ENCODE measurements at regions not wholly inside any gene's neighbourhood (a gene's known extent, or its start where the extent isn't known, plus 50 kb on each side); places are given as distances from the start of the nearest gene placed in this dataset.

- Histone ChIP-seq H3K9ac (ENCODE audit: low read length) (0 out of 2 replicates have a peak overlapping the region, but pooled peaks have one; percentile 22), H3K4me2 (ENCODE audit: low read length) (peak overlapping the region; percentile 73), H3K27me3 (ENCODE audit: low read depth, low read length) (no peaks in the 10 kb centered on the region), H4K20me1 (ENCODE audit: insufficient read depth, low read length) (no peaks in the 10 kb centered on the region), H3K4me3 (ENCODE audit: low read length) (peak overlapping the region; percentile 48), H3K79me2 (ENCODE audit: low read length) (no peaks in the 10 kb centered on the region), H3K36me3 (replicated peaks; ENCODE audit: low read depth, low read length) (no peaks in the 10 kb centered on the region), H2AFZ (ENCODE audit: low read depth, low read length) (no peak overlapping the region), H3K27ac (ENCODE audit: low read length) (no peak overlapping the region), H3K4me1 (ENCODE audit: low read length) (peaks cover 17% of the 10 kb centered on the region), H3K9me3 (ENCODE audit: insufficient read depth, low read length) (no peaks in the 10 kb centered on the region)
- TF ChIP-seq EZH2phosphoT487 (IDR thresholded peaks at IDR 0.05; ENCODE audit: low read depth) = no peak
- no peak for TF ChIP-seq CTCF (IDR thresholded peaks at IDR 0.05; ENCODE audit: low read depth, low read length)
Measured at GRCh38 chrX:138127314-138127713, 561.4 kb downstream of the ZIC3 start.

- Histone ChIP-seq H3K9ac (ENCODE audit: low read length) (0 out of 2 replicates have a peak overlapping the region, but pooled peaks have one; percentile 22), H3K36me3 (replicated peaks; ENCODE audit: low read depth, low read length) (no peaks in the 10 kb centered on the region), H3K27ac (ENCODE audit: low read length) (no peak overlapping the region), H3K4me1 (ENCODE audit: low read length) (peaks cover 17% of the 10 kb centered on the region), H3K79me2 (ENCODE audit: low read length) (no peaks in the 10 kb centered on the region), H3K9me3 (ENCODE audit: insufficient read depth, low read length) (no peaks in the 10 kb centered on the region), H4K20me1 (ENCODE audit: insufficient read depth, low read length) (no peaks in the 10 kb centered on the region), H3K4me2 (ENCODE audit: low read length) (peak overlapping the region; percentile 73), H3K4me3 (ENCODE audit: low read length) (peak overlapping the region; percentile 48; the same call in 1 of the 2 replicates), H2AFZ (ENCODE audit: low read depth, low read length) (peak overlapping the region; percentile 90), H3K27me3 (ENCODE audit: low read depth, low read length) (no peaks in the 10 kb centered on the region)
- TF ChIP-seq EZH2phosphoT487 (IDR thresholded peaks at IDR 0.05; ENCODE audit: low read depth) (no peak), CTCF (IDR thresholded peaks at IDR 0.05; ENCODE audit: low read depth, low read length) (peak; percentile 59)
Measured at GRCh38 chrX:138128027-138128671, 562.2 kb downstream of the ZIC3 start.

- Histone ChIP-seq H4K20me1 (ENCODE audit: insufficient read depth, low read length) (no peaks in the 10 kb centered on the region), H2AFZ (ENCODE audit: low read depth, low read length) (no peak overlapping the region), H3K79me2 (ENCODE audit: low read length) (no peaks in the 10 kb centered on the region), H3K36me3 (replicated peaks; ENCODE audit: low read depth, low read length) (no peaks in the 10 kb centered on the region), H3K4me1 (ENCODE audit: low read length) (no peaks in the 10 kb centered on the region), H3K27me3 (ENCODE audit: low read depth, low read length) (no peaks in the 10 kb centered on the region), H3K4me3 (ENCODE audit: low read length) (no peak overlapping the region), H3K9me3 (ENCODE audit: insufficient read depth, low read length) (no peaks in the 10 kb centered on the region), H3K4me2 (ENCODE audit: low read length) (no peak overlapping the region), H3K9ac (ENCODE audit: low read length) (no peak overlapping the region), H3K27ac (ENCODE audit: low read length) (no peak overlapping the region)
- TF ChIP-seq EZH2phosphoT487 (IDR thresholded peaks at IDR 0.05; ENCODE audit: low read depth) (no peak), CTCF (IDR thresholded peaks at IDR 0.05; ENCODE audit: low read depth, low read length) (peak; percentile 36)
Measured at GRCh38 chrX:138150709-138151108, 560.8 kb downstream of the FGF13 start.

- Histone ChIP-seq H3K9me3 (ENCODE audit: insufficient read depth, low read length) (no peaks in the 10 kb centered on the region), H3K79me2 (ENCODE audit: low read length) (no peaks in the 10 kb centered on the region), H3K9ac (ENCODE audit: low read length) (no peak overlapping the region), H3K36me3 (replicated peaks; ENCODE audit: low read depth, low read length) (no peaks in the 10 kb centered on the region), H3K4me3 (ENCODE audit: low read length) (no peak overlapping the region), H3K27me3 (ENCODE audit: low read depth, low read length) (no peaks in the 10 kb centered on the region), H2AFZ (ENCODE audit: low read depth, low read length) (no peak overlapping the region), H3K4me1 (ENCODE audit: low read length) (no peaks in the 10 kb centered on the region), H4K20me1 (ENCODE audit: insufficient read depth, low read length) (no peaks in the 10 kb centered on the region), H3K4me2 (ENCODE audit: low read length) (no peak overlapping the region), H3K27ac (ENCODE audit: low read length) (no peak overlapping the region)
- TF ChIP-seq EZH2phosphoT487 (IDR thresholded peaks at IDR 0.05; ENCODE audit: low read depth) (no peak), CTCF (IDR thresholded peaks at IDR 0.05; ENCODE audit: low read depth, low read length) (no peak)
Measured at GRCh38 chrX:138157850-138158249, 553.7 kb downstream of the FGF13 start.
